WTC11 (cell line): ENCODE measurements at regions not wholly inside any gene's neighbourhood (a gene's known extent, or its start where the extent isn't known, plus 50 kb on each side); places are given as distances from the start of the nearest gene placed in this dataset.

Experiments used
- ATAC-seq: fragments of 200-7000 bp; cut with Tn5 transposase; 2 replicates; pipeline ENCODE4 v1.10.0; 2021; ENCODE audit warnings: mild to moderate bottlenecking, moderate library complexity
- CTCF ChIA-PET: fragments of 300-600 bp; sonication (Branson Sonifier 250); formaldehyde crosslinking; loops from one replicate; lab custom pipeline; 2021; ENCODE audit warnings: antibody characterized with exemption; lab: Charles Lee
- POLR2A ChIA-PET: fragments of 350-600 bp; sonication (Branson Sonifier 250); formaldehyde crosslinking; loops from one replicate; lab custom pipeline; 2021; ENCODE audit warnings: antibody characterized with exemption; lab: Charles Lee
- DNase-seq: peaks from one replicate; pipeline ENCODE4 v3.0.0; 2021; ENCODE audit warnings: low spot score
- H3K27ac Mint-ChIP-seq: 2 replicates; pipeline ENCODE4 v1.8.0; 2021; ENCODE audit warnings: mixed read lengths
- H3K27me3 Mint-ChIP-seq: 2 replicates; pipeline ENCODE4 v1.8.0; 2021; ENCODE audit warnings: low read depth, mild to moderate bottlenecking, moderate library complexity, mixed read lengths
- H3K36me3 Mint-ChIP-seq: 2 replicates; pipeline ENCODE4 v1.8.0; 2021; ENCODE audit warnings: mixed read lengths
- H3K4me1 Mint-ChIP-seq: 2 replicates; pipeline ENCODE4 v1.8.0; 2022; ENCODE audit warnings: mixed read lengths
- H3K4me3 Mint-ChIP-seq: 2 replicates; pipeline ENCODE4 v1.8.0; 2021; ENCODE audit warnings: mild to moderate bottlenecking, moderate library complexity, mixed read lengths
- H3K9me3 Mint-ChIP-seq: 2 replicates; pipeline ENCODE4 v1.8.0; 2021; ENCODE audit warnings: mixed read lengths
- ATF1 ChIP-seq: sonication (generic); formaldehyde crosslinking; IDR thresholded peaks from 2 replicates; pipeline ENCODE4 v1.8.1; 2023; ENCODE audit warnings: mild to moderate bottlenecking, moderate library complexity, missing genetic modification reagents
- EMX1 ChIP-seq: fragments of 250-450 bp; sonication (Bioruptor Pico); IDR thresholded peaks from 2 replicates; pipeline ENCODE4 v1.8.0; 2021; ENCODE audit warnings: mild to moderate bottlenecking
- ETV6 ChIP-seq: sonication (generic); formaldehyde crosslinking; IDR thresholded peaks from 2 replicates; pipeline ENCODE4 v1.8.1; 2022; ENCODE audit warnings: mild to moderate bottlenecking, missing genetic modification reagents
- FOXP1 ChIP-seq: sonication (generic); formaldehyde crosslinking; IDR thresholded peaks from 2 replicates; pipeline ENCODE4 v1.8.0; 2022; ENCODE audit warnings: missing genetic modification reagents, mild to moderate bottlenecking, moderate library complexity, borderline replicate concordance
- GRHL2 ChIP-seq: fragments of 250-450 bp; sonication (Bioruptor Pico); IDR thresholded peaks from 2 replicates; pipeline ENCODE4 v1.8.0; 2022; ENCODE audit warnings: mild to moderate bottlenecking, moderate library complexity; ENCODE audit not compliant: insufficient replicate concordance, severe bottlenecking
- JAZF1 ChIP-seq: fragments of 250-450 bp; sonication (Bioruptor Pico); IDR thresholded peaks from 2 replicates; pipeline ENCODE4 v1.9.0; 2021; ENCODE audit warnings: moderate library complexity, mild to moderate bottlenecking, inconsistent platforms
- MLX ChIP-seq: sonication (generic); formaldehyde crosslinking; IDR thresholded peaks from 2 replicates; pipeline ENCODE4 v1.8.1; 2023; ENCODE audit warnings: mild to moderate bottlenecking, missing genetic modification reagents, moderate library complexity
- MXD4 ChIP-seq: fragments of 250-450 bp; sonication (Bioruptor Pico); IDR thresholded peaks from 2 replicates; pipeline ENCODE4 v1.8.0; 2021; ENCODE audit warnings: mild to moderate bottlenecking, moderate library complexity, borderline replicate concordance
- MYBL2 ChIP-seq: sonication (generic); formaldehyde crosslinking; IDR thresholded peaks from 2 replicates; pipeline ENCODE4 v1.8.1; 2023; ENCODE audit warnings: mild to moderate bottlenecking, moderate library complexity, missing genetic modification reagents
- PRDM15 ChIP-seq: sonication (generic); formaldehyde crosslinking; IDR thresholded peaks from 2 replicates; pipeline ENCODE4 v1.8.0; 2022; ENCODE audit warnings: missing genetic modification reagents
- PRRX2 ChIP-seq: fragments of 250-450 bp; sonication (Bioruptor Pico); IDR thresholded peaks from 2 replicates; pipeline ENCODE4 v1.8.0; 2021; ENCODE audit warnings: mild to moderate bottlenecking
- TEAD1 ChIP-seq: sonication (generic); formaldehyde crosslinking; IDR thresholded peaks from 2 replicates; pipeline ENCODE4 v1.8.0; 2022; ENCODE audit warnings: mild to moderate bottlenecking, missing genetic modification reagents
- ZNF219 ChIP-seq: sonication (generic); formaldehyde crosslinking; IDR thresholded peaks from 2 replicates; pipeline ENCODE4 v1.8.0; 2023; ENCODE audit warnings: missing genetic modification reagents, mild to moderate bottlenecking, borderline replicate concordance
- ZNF232 ChIP-seq: sonication (generic); formaldehyde crosslinking; IDR thresholded peaks from 2 replicates; pipeline ENCODE4 v1.8.0; 2022; ENCODE audit warnings: mild to moderate bottlenecking, missing genetic modification reagents
- ZNF317 ChIP-seq: sonication (generic); formaldehyde crosslinking; IDR thresholded peaks from 2 replicates; pipeline ENCODE4 v1.8.1; 2023; ENCODE audit warnings: low read depth, mild to moderate bottlenecking, moderate library complexity, missing genetic modification reagents, borderline replicate concordance
- ZNF512 ChIP-seq: sonication (generic); formaldehyde crosslinking; IDR thresholded peaks from 2 replicates; pipeline ENCODE4 v1.8.1; 2022; ENCODE audit warnings: missing genetic modification reagents, borderline replicate concordance
- TF ChIP-seq, protein P1 (sequence below): sonication (generic); formaldehyde crosslinking; IDR thresholded peaks from 2 replicates; pipeline ENCODE4 v1.8.1; 2023; ENCODE audit warnings: mild to moderate bottlenecking, missing genetic modification reagents, moderate library complexity
- TF ChIP-seq, protein P2 (sequence below): fragments of 200-600 bp; IDR thresholded peaks from 2 replicates; pipeline ENCODE4 v1.8.0; 2022; ENCODE audit warnings: antibody characterized with exemption
- TF ChIP-seq, protein P3 (sequence below): sonication (generic); formaldehyde crosslinking; IDR thresholded peaks from 2 replicates; pipeline ENCODE4 v1.8.0; 2022; ENCODE audit warnings: mild to moderate bottlenecking, missing genetic modification reagents

DNA sequence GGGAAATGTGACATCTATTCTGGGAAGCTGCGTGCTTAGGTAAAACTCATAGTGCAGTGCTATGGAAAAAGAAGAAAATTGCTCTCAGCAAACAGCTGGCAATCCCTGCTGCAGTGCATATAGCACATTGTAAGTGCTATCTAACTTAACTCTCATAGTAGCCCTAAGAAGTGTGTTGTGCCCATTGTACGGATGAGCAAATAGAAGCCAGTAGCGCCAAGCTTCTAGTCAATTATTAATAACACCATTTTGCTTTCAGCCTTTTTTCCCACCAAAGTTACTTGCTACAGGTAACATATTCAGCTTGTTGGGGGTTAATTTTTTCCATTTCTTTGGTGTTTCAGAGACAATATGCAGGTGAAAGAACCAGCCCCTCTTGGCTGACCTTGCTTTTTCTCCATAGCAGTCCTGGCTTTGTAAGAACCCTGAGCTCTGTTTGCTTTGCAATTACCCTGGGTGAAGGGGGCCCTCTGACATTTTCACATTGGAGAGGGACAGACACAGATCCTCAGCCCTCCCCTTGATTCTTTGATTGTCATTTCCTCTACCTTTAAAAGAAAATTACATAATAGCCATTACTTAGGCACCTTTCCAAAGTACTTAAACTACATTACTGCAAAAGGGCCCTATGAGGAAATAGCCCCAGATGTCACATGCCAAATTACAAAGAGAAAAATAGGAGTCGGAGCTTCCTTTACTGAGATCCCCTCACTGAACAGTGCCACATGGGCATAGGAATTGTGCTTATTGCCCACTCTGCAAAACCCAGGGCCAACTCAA is 576.2 kb upstream of the TBX3 start:
- ATAC-seq = no peak
- Mint-ChIP-seq H3K27me3 (no peaks in the 10 kb centered on the region), H3K4me1 (no peaks in the 10 kb centered on the region)

DNA sequence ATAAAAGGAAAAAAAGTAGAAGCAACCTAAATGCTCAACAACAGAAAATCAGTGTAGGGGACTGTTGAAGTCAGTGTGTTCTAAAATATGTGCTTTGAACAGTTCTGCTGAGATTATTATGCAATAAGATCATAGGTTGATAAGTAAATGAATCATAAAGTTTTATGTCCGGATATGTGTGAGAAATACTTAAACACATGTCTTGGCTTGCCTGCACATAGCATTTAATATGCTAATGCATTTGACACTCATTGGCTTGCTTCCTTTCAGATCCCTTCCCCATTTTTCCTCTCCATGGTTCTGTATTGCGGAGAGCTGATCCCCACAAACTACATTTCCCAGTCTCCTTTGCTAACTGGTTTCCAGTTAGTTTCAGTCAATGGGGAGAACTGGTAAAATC is 573.8 kb upstream of the TBX3 start:
- H3K4me3 Mint-ChIP-seq = no peak overlapping the region
- H3K27ac Mint-ChIP-seq = no peak overlapping the region
- CTCF ChIA-PET = no interaction called here
- H3K4me1 Mint-ChIP-seq = no peaks in the 10 kb centered on the region
- no peaks in the 10 kb centered on the region for H3K27me3 Mint-ChIP-seq
- DNase-seq (no peak), ATAC-seq (no peak)
- no peaks in the 10 kb centered on the region for H3K9me3 Mint-ChIP-seq
- POLR2A ChIA-PET = no interaction called here
- no peaks in the 10 kb centered on the region for H3K36me3 Mint-ChIP-seq
- TF ChIP-seq ATF1 (no peak), GRHL2 (CRISPR knock-in tag) (no peak), EMX1 (CRISPR knock-in tag) (no peak), ZNF512 (CRISPR knock-in tag) (no peak), PRDM15 (no peak), ZNF219 (no peak), PRRX2 (CRISPR knock-in tag) (no peak), ZNF317 (CRISPR knock-in tag) (no peak), ETV6 (no peak), FOXP1 (CRISPR knock-in tag) (no peak), MYBL2 (CRISPR knock-in tag) (no peak), ZNF232 (CRISPR knock-in tag) (no peak), MXD4 (CRISPR knock-in tag) (no peak), MLX (CRISPR knock-in tag) (no peak)
- TF ChIP-seq, protein P1, sequence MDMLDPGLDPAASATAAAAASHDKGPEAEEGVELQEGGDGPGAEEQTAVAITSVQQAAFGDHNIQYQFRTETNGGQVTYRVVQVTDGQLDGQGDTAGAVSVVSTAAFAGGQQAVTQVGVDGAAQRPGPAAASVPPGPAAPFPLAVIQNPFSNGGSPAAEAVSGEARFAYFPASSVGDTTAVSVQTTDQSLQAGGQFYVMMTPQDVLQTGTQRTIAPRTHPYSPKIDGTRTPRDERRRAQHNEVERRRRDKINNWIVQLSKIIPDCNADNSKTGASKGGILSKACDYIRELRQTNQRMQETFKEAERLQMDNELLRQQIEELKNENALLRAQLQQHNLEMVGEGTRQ = no peak
- TF ChIP-seq, protein P2, sequence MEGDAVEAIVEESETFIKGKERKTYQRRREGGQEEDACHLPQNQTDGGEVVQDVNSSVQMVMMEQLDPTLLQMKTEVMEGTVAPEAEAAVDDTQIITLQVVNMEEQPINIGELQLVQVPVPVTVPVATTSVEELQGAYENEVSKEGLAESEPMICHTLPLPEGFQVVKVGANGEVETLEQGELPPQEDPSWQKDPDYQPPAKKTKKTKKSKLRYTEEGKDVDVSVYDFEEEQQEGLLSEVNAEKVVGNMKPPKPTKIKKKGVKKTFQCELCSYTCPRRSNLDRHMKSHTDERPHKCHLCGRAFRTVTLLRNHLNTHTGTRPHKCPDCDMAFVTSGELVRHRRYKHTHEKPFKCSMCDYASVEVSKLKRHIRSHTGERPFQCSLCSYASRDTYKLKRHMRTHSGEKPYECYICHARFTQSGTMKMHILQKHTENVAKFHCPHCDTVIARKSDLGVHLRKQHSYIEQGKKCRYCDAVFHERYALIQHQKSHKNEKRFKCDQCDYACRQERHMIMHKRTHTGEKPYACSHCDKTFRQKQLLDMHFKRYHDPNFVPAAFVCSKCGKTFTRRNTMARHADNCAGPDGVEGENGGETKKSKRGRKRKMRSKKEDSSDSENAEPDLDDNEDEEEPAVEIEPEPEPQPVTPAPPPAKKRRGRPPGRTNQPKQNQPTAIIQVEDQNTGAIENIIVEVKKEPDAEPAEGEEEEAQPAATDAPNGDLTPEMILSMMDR = no peak
- TF ChIP-seq, all 79 proteins: peak for 0

More for the DNA sequence above, 576.2 kb upstream of the TBX3 start:
- CTCF ChIA-PET = no interaction called here
- POLR2A ChIA-PET = interaction anchor here (0.5 kb wide), 1 partner anchor 439 kb away, joined by 3 read pairs; no protein-coding TSS in a partner anchor
- H3K27ac Mint-ChIP-seq = no peak overlapping the region
- no peak for TF ChIP-seq JAZF1
- TF ChIP-seq MYBL2 (CRISPR knock-in tag) = no peak
- TF ChIP-seq ZNF512 (CRISPR knock-in tag) = no peak
- no peak for TF ChIP-seq TEAD1 (CRISPR knock-in tag)
- TF ChIP-seq, protein P3, sequence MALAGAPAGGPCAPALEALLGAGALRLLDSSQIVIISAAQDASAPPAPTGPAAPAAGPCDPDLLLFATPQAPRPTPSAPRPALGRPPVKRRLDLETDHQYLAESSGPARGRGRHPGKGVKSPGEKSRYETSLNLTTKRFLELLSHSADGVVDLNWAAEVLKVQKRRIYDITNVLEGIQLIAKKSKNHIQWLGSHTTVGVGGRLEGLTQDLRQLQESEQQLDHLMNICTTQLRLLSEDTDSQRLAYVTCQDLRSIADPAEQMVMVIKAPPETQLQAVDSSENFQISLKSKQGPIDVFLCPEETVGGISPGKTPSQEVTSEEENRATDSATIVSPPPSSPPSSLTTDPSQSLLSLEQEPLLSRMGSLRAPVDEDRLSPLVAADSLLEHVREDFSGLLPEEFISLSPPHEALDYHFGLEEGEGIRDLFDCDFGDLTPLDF (CRISPR knock-in tag) = no peak
- TF ChIP-seq ZNF219 = no peak
- DNase-seq = no peak
- no peaks in the 10 kb centered on the region for H3K9me3 Mint-ChIP-seq
- H3K36me3 Mint-ChIP-seq = no peaks in the 10 kb centered on the region
- no peak overlapping the region for H3K4me3 Mint-ChIP-seq
